Loucy (cell line): ENCODE measurements at regions not wholly inside any gene's neighbourhood (a gene's known extent, or its start where the extent isn't known, plus 50 kb on each side); places are given as distances from the start of the nearest gene placed in this dataset.

ENCODE experiments used
- H2AFZ ChIP-seq: fragments of 200-600 bp; sonication (generic); 2 replicates; pipeline ENCODE4 v1.6.0; 2016; ENCODE audit warnings: antibody characterized with exemption, mild to moderate bottlenecking, low read length, moderate library complexity
- H3F3A ChIP-seq: fragments of 200-600 bp; 2 replicates; pipeline ENCODE4 v1.6.0; 2016; ENCODE audit warnings: antibody characterized with exemption, low read depth, mild to moderate bottlenecking
- H3K27me3 ChIP-seq: fragments of 200-600 bp; sonication (generic); 2 replicates; pipeline ENCODE4 v1.6.1; 2014; ENCODE audit warnings: low read length, mild to moderate bottlenecking; ENCODE audit not compliant: insufficient read depth, poor library complexity, severe bottlenecking
- H3K36me3 ChIP-seq: fragments of 200-600 bp; sonication (generic); 2 replicates; pipeline ENCODE4 v1.6.1; 2016; ENCODE audit warnings: low read length; ENCODE audit not compliant: insufficient read depth
- H3K4me1 ChIP-seq: fragments of 200-600 bp; sonication (generic); 2 replicates; pipeline ENCODE4 v1.5.1; 2014; ENCODE audit warnings: low read length, mild to moderate bottlenecking; ENCODE audit not compliant: insufficient read depth, poor library complexity, severe bottlenecking
- H3K4me2 ChIP-seq: fragments of 200-600 bp; sonication (generic); 2 replicates; pipeline ENCODE4 v1.6.0; 2014; ENCODE audit warnings: antibody characterized with exemption, low read length, low read depth, mild to moderate bottlenecking; ENCODE audit not compliant: poor library complexity, severe bottlenecking
- H3K4me3 ChIP-seq: fragments of 200-600 bp; sonication (generic); 2 replicates; pipeline ENCODE4 v1.5.1; 2014; ENCODE audit warnings: low read length, mild to moderate bottlenecking, mixed read lengths; ENCODE audit not compliant: poor library complexity, severe bottlenecking
- H3K79me2 ChIP-seq: fragments of 200-600 bp; sonication (generic); 2 replicates; pipeline ENCODE4 v1.6.1; 2014; ENCODE audit warnings: low read length; ENCODE audit not compliant: insufficient read depth
- H3K9ac ChIP-seq: fragments of 200-600 bp; sonication (generic); 2 replicates; pipeline ENCODE4 v1.6.0; 2014; ENCODE audit warnings: mild to moderate bottlenecking, low read depth, low read length, moderate library complexity; ENCODE audit not compliant: poor library complexity, severe bottlenecking
- H3K9me2 ChIP-seq: fragments of 200-600 bp; sonication (generic); replicated peaks from 2 replicates; pipeline ENCODE4 v1.6.1; 2016; ENCODE audit warnings: low read depth, low read length, mixed read lengths
- H3K9me3 ChIP-seq: fragments of 200-600 bp; sonication (generic); 2 replicates; pipeline ENCODE4 v1.6.1; 2014; ENCODE audit warnings: mild to moderate bottlenecking, antibody characterized with exemption, low read length, low read depth; ENCODE audit not compliant: insufficient read depth
- H4K20me1 ChIP-seq: fragments of 200-600 bp; sonication (generic); 2 replicates; pipeline ENCODE4 v1.6.0; 2014; ENCODE audit warnings: antibody characterized with exemption, low read length, mild to moderate bottlenecking; ENCODE audit not compliant: insufficient read depth, poor library complexity, severe bottlenecking
- EZH2phosphoT487 ChIP-seq: fragments of 200-600 bp; IDR thresholded peaks from 2 replicates; pipeline ENCODE4 v1.6.1; 2018; ENCODE audit warnings: antibody characterized with exemption, mild to moderate bottlenecking, moderate library complexity, borderline replicate concordance
- TF ChIP-seq, protein P1 (sequence below): fragments of 200-600 bp; sonication (generic); conservative IDR thresholded peaks from 2 replicates; pipeline ENCODE4 v1.5.1; 2014; ENCODE audit warnings: mild to moderate bottlenecking, antibody characterized with exemption, low read length

DNA sequence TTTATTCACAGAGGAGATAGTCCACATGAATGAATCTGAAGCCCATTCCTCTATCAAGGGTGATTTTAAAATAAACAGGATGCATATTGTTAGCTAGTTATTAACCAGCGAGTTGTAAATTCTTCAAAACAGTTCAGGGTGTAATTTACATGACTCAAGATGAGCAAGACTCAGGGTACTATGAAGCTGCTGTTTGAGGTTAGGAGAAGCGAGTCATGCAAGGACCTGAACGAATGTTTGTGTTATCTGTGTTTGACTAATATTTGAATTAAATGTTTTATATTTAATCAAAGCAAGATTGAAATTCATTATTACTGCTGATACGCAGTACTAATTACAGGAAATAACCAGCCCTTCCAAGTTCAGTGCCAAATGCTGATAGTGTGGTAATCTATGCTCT is 191.1 kb downstream of the SAMD5 start:
- H3K4me1 ChIP-seq = peaks cover 17% of the 10 kb centered on the region
- H3K4me3 ChIP-seq = no peak overlapping the region
- no peak overlapping the region for H3K4me2 ChIP-seq
- H3F3A ChIP-seq = no peaks in the 10 kb centered on the region
- no peaks in the 10 kb centered on the region for H3K9me3 ChIP-seq
- no peak for TF ChIP-seq EZH2phosphoT487
- TF ChIP-seq, protein P1, sequence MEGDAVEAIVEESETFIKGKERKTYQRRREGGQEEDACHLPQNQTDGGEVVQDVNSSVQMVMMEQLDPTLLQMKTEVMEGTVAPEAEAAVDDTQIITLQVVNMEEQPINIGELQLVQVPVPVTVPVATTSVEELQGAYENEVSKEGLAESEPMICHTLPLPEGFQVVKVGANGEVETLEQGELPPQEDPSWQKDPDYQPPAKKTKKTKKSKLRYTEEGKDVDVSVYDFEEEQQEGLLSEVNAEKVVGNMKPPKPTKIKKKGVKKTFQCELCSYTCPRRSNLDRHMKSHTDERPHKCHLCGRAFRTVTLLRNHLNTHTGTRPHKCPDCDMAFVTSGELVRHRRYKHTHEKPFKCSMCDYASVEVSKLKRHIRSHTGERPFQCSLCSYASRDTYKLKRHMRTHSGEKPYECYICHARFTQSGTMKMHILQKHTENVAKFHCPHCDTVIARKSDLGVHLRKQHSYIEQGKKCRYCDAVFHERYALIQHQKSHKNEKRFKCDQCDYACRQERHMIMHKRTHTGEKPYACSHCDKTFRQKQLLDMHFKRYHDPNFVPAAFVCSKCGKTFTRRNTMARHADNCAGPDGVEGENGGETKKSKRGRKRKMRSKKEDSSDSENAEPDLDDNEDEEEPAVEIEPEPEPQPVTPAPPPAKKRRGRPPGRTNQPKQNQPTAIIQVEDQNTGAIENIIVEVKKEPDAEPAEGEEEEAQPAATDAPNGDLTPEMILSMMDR = no peak
- H4K20me1 ChIP-seq = no peaks in the 10 kb centered on the region
- no peaks in the 10 kb centered on the region for H3K27me3 ChIP-seq
- no peaks in the 10 kb centered on the region for H3K36me3 ChIP-seq
- H2AFZ ChIP-seq = no peak overlapping the region
- no peak overlapping the region for H3K9ac ChIP-seq
- H3K9me2 ChIP-seq = no peaks in the 10 kb centered on the region
- no peaks in the 10 kb centered on the region for H3K79me2 ChIP-seq

DNA sequence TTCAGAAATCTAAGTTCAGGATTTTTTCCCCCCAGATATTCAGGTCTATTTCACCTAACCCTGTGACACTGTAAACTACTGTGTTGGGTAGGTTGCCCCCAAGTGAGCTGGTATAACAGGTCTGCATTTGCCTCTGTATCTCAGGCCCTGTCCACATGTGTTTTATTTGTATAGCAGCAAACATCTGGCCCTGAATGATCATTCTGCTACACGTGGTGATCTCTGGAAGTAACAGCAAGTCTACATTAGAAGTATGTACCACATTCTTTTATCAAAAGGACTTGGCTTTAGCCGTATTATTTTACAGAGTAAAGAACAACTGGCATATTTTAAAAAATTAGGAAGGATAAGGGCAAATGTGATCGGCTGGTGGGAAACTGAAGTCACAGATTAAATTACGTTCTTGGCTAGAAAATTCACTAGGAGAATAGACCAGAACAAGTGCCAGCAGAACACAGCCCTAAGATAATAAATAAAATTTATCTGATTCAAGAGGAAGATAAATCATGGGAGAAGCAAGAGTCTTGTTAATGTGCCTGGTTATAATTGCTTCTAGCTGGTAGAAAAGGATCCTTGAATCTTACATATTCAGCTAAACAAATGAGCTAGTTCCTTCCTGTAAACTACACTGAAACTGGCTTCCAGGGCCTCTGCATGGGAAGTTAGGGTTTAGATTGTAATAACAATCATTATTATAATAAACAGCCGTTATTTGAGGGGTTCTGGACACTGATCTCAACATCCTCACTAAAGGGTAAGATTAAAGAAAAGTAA is 192.1 kb downstream of the SAMD5 start:
- no peaks in the 10 kb centered on the region for H3K27me3 ChIP-seq
- no peaks in the 10 kb centered on the region for H3K9me3 ChIP-seq
- H2AFZ ChIP-seq = no peak overlapping the region
- H4K20me1 ChIP-seq = no peaks in the 10 kb centered on the region
- no peaks in the 10 kb centered on the region for H3K79me2 ChIP-seq
- no peak overlapping the region for H3K4me3 ChIP-seq
- no peak overlapping the region for H3K4me2 ChIP-seq
- H3K9ac ChIP-seq = no peak overlapping the region
- TF ChIP-seq, protein P1 = no peak
- TF ChIP-seq EZH2phosphoT487 = no peak
- no peaks in the 10 kb centered on the region for H3F3A ChIP-seq
- peaks cover 17% of the 10 kb centered on the region for H3K4me1 ChIP-seq
- H3K36me3 ChIP-seq = no peaks in the 10 kb centered on the region
- no peaks in the 10 kb centered on the region for H3K9me2 ChIP-seq

DNA sequence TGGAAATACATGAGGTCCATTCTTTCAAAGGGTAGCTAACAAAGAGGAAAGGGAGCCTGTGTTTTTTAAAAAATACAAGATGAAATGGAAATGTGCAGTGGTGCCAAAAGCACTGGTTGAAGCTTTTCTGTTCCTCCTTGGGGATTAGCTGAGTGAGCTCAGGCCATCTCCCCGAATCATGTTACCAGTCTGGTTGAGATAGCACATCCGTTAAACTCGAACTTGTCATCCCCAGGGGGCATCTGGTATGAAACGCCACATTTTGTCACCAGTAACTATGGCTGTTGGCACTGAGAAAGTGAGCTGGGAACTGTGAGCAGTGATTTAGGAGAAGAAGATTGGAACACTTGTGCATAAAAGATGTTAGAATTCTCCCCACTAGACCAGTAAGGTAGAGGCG is 196.2 kb downstream of the SAMD5 start:
- no peaks in the 10 kb centered on the region for H4K20me1 ChIP-seq
- no peaks in the 10 kb centered on the region for H3K27me3 ChIP-seq
- TF ChIP-seq EZH2phosphoT487 = no peak
- TF ChIP-seq, protein P1 = no peak
- H3K4me1 ChIP-seq = peaks cover 38% of the 10 kb centered on the region
- H3K4me3 ChIP-seq = no peak overlapping the region
- no peak overlapping the region for H3K9ac ChIP-seq
- H3K4me2 ChIP-seq = no peak overlapping the region
- H3F3A ChIP-seq = peaks cover 4% of the 10 kb centered on the region; the same call in 1 of the 2 replicates
- no peaks in the 10 kb centered on the region for H3K79me2 ChIP-seq
- H3K9me2 ChIP-seq = no peaks in the 10 kb centered on the region
- H2AFZ ChIP-seq = no peak overlapping the region
- no peaks in the 10 kb centered on the region for H3K36me3 ChIP-seq
- H3K9me3 ChIP-seq = no peaks in the 10 kb centered on the region
